H7 (cell line): ENCODE measurements at regions not wholly inside any gene's neighbourhood (a gene's known extent, or its start where the extent isn't known, plus 50 kb on each side); places are given as distances from the start of the nearest gene placed in this dataset.
"Not testable (repeated sequence)": the region's sequence is repeated elsewhere in the genome, so short reads cannot be mapped to it uniquely, and the experiment has no call there.

Experiments used
- DNase-seq: peaks from one replicate; pipeline ENCODE4 v3.0.0; 2012
- H3K27me3 ChIP-seq: 2 replicates; pipeline ENCODE4 v1.6.0; 2011; ENCODE audit warnings: mild to moderate bottlenecking, low read length; ENCODE audit not compliant: control insufficient read depth, insufficient read depth
- H3K36me3 ChIP-seq: replicated peaks from 2 replicates; pipeline ENCODE4 v1.5.1; 2011; ENCODE audit warnings: low read length; ENCODE audit not compliant: control insufficient read depth, insufficient read depth
- H3K4me3 ChIP-seq: 2 replicates; pipeline ENCODE4 v1.5.1; 2011; ENCODE audit warnings: low read depth, mild to moderate bottlenecking, control low read depth, low read length, moderate library complexity; ENCODE audit not compliant: insufficient read depth

DNA sequence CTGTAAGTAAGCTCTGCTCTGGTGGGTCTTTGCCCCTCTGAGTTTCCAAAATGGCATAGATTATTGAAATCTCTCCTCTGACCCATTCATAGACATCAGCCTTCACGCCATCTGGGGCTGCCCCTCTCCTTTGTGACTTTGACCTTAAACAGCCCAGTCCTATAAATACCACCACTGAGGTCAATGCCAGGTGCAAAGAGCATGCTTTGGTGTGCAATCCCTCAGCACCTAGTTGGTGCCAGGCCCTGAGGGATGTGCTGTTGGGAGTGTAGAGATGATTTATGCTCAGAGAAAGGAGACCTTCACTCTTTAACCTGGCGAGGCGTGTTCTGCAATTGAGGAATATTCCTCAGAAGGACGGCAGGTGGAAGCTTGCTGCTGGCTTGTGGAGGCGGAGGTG lies 121.7 kb upstream of the TSHZ3 start:
- H3K4me3 ChIP-seq: no peak overlapping the region
- DNase-seq: no peak
- no peaks in the 10 kb centered on the region for H3K36me3 ChIP-seq
- H3K27me3 ChIP-seq: no peaks in the 10 kb centered on the region

DNA sequence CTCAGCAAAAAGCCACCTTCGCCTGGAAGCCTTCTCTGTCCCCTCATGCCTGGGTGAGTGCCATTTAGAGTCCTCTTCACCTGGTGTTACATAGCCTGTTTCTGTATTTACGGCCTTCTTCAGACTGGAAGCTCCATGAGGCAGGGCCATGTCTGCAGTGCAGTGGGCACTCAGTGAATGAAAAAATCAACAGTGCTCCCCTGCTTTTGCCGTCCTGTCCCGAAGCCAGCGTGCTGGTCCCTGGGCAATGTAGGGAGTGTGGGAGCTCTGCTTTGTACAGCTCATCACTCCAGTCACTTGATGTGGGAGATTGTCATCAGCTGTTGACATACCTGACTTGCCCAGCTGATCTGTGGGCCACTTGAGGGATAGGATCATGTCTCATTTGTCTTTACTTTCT lies 129.0 kb upstream of the TSHZ3 start:
- no peaks in the 10 kb centered on the region for H3K36me3 ChIP-seq
- DNase-seq: no peak
- H3K27me3 ChIP-seq: no peaks in the 10 kb centered on the region
- H3K4me3 ChIP-seq: no peak overlapping the region

DNA sequence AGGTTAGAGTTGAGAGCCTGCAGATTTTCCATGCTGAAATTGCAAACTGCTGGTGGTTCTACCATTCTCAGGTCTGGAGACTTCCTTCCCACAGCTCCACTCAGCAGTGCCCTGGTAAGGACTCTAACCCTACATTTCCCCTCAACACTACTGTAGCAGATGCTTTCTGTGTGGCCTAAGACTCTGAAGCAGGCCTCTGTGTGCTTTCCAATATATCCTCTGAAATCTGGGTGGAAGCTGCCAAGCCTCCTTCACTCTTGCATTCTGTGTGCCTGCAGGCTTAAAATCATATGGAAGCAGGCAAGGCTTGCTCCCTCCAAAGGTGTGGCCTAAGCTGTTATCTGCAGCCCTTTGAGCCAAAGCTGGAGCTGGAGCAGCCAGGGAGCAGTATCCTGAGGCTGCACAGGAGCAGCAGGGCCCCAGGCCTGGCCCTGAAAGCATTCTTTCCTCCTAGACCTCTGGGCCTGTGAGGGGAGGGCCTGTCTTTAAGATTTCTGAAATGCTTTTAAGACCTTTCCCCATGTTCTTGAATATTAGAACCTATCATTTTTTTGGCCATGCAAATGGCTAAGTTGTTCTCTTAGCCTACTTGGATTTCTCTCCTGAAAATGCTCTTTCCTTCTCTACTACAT lies 134.1 kb upstream of the TSHZ3 start:
- no peaks in the 10 kb centered on the region for H3K27me3 ChIP-seq
- H3K4me3 ChIP-seq: no peak overlapping the region
- DNase-seq: no peak
- H3K36me3 ChIP-seq: no peaks in the 10 kb centered on the region

DNA sequence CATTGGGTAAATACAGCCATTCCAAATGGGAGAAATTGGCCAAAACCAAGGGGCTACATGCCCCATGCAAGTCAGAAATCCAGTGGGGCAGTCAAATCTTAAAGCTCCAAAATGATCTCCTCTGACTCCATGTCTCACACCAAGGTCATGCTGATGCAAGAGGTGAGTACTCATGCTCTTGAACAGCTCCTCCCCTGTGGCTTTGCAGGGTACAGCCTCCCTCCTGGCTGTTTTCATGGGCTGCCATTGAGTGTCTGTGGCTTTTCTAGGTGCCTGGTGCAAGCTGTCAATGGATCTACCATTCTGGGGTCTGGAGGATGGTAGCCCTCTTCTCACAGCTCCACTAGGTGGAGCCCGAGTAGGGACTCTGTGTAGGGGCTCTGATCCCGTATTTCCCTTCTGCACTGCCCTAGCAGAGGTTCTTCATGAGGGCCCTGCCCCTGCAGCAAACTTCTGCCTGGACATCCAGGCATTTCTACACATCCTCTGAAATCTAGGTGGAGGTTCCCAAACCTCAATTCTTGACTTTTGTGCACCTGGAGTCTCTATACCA lies 135.7 kb upstream of the TSHZ3 start:
- not testable (repeated sequence) for H3K36me3 ChIP-seq, DNase-seq, H3K27me3 ChIP-seq, H3K4me3 ChIP-seq

DNA sequence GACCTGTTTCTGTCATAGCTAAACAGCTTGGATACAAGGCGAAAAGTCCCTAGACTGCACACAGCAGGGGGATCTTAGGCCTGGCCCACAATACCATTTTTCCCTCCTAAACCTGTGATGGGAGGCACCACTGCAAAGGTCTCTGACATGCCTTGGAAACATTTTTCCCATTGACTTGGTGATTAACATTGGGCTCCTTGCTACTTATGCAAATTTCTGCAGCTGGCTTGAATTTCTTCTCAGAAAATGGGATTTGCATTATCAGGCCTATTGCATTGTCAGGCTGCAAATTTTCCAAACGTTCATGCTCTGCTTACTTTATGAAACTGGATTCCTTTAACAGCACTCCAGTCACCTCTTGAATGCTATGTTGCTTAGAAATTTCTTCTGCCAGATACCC lies 136.2 kb upstream of the TSHZ3 start:
- H3K36me3 ChIP-seq: no peaks in the 10 kb centered on the region
- no peak for DNase-seq
- no peaks in the 10 kb centered on the region for H3K27me3 ChIP-seq
- no peak overlapping the region for H3K4me3 ChIP-seq

DNA sequence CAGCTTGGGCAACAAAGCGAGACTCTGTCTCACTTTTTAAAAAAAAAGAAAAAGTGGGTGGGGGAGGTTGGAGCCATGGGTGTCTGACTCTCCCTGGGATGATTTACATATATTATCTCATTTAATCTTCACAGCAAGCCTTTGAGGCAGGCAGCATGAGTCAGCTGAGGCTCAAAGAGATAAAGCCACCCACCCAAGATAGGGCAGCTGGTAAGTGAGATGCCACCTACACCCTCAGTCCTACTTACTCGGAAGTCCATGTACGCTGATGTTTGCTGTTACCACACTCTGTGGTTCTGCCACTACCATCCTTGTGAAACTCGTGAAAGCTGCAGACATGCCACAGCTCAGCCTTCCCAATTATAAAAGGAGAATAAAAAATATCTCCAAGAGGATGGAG lies 142.0 kb upstream of the TSHZ3 start:
- Histone ChIP-seq H3K4me3 (no peak overlapping the region), H3K36me3 (no peaks in the 10 kb centered on the region), H3K27me3 (no peaks in the 10 kb centered on the region)
- no peak for DNase-seq

DNA sequence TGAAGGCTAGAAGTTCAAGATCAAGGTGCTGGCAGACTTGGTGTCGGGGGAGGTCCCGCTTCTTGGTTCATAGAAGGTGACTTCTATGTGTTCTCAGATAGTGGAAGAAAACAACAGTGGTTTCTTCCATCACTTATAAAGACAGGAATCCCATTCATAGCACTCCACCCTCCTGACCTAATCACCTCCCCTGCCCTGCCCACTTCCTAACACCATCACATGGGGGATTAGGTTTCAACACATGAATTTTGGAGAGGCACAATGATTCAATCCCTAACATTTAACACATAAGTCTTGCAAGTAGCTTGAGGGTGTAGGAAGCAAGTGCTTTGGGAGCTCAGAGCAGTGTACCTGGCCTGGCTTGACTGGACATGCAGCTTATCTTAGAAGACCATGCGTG lies 142.8 kb upstream of the TSHZ3 start:
- no peaks in the 10 kb centered on the region for H3K27me3 ChIP-seq
- H3K4me3 ChIP-seq: no peak overlapping the region
- no peaks in the 10 kb centered on the region for H3K36me3 ChIP-seq
- no peak for DNase-seq

DNA sequence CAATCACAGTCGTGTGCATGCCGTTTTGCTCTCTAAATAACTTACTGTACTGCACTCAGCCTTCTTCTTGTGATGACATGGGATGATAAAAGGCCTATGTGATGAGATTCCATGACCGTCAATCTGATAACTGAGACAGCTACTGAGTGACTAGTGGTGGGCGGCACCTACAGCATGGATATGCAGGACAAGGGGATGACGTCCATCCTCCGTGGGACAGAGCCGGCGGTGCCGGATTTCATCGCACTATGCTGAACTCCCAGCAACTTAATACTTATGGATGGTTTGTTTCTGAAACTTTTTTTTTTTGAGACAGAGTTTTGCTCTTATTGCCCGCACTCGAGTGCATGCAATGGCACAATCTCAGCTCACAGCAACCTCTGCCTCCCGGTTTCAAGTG lies 146.8 kb upstream of the TSHZ3 start:
- DNase-seq: no peak

DNA sequence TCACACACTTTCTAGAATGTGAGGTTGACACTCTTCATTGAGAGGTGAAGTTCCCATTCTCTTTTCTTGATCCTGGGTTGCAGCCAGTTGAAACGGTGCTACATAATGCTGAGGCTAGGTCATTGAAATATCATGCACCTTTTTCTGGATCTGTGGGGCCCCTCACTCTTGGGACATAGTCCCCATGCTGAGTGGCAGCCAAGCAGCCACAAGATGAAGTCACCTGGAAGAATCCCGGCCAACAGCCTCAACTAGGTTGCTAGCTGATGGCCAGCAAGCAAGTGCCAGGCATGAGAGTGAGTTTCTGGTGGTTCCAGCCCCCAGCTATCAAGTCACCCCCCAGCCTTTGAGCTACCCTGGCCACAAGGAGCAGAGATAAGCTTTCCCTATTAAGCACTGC lies 148.5 kb upstream of the TSHZ3 start:
- H3K4me3 ChIP-seq: no peak overlapping the region
- H3K27me3 ChIP-seq: no peaks in the 10 kb centered on the region
- H3K36me3 ChIP-seq: no peaks in the 10 kb centered on the region
- no peak for DNase-seq

More for the DNA sequence above, 146.8 kb upstream of the TSHZ3 start:
- Histone ChIP-seq H3K4me3 (no peak overlapping the region), H3K36me3 (no peaks in the 10 kb centered on the region), H3K27me3 (no peaks in the 10 kb centered on the region)

DNA sequence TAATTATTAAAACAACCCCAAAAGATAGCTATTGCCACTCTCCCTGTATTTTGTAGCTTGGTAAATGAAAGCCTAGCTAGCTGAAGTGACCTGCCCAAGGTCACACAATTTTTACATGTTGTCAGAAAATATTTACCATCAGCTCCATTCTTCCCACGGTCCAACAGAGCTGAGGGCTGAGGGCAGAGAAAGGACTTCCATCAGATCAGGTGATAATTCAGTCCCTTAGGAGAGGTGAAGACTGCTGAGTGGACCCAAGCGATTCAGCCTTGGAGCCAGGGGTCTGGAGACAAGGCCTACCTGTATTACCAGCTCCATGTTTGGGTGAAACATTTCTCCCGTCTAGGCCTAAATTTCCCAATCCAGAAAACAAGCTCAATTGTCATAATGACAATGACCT lies 149.5 kb upstream of the TSHZ3 start:
- Histone ChIP-seq H3K27me3 (no peaks in the 10 kb centered on the region), H3K36me3 (no peaks in the 10 kb centered on the region), H3K4me3 (no peak overlapping the region)
- DNase-seq: no peak

DNA sequence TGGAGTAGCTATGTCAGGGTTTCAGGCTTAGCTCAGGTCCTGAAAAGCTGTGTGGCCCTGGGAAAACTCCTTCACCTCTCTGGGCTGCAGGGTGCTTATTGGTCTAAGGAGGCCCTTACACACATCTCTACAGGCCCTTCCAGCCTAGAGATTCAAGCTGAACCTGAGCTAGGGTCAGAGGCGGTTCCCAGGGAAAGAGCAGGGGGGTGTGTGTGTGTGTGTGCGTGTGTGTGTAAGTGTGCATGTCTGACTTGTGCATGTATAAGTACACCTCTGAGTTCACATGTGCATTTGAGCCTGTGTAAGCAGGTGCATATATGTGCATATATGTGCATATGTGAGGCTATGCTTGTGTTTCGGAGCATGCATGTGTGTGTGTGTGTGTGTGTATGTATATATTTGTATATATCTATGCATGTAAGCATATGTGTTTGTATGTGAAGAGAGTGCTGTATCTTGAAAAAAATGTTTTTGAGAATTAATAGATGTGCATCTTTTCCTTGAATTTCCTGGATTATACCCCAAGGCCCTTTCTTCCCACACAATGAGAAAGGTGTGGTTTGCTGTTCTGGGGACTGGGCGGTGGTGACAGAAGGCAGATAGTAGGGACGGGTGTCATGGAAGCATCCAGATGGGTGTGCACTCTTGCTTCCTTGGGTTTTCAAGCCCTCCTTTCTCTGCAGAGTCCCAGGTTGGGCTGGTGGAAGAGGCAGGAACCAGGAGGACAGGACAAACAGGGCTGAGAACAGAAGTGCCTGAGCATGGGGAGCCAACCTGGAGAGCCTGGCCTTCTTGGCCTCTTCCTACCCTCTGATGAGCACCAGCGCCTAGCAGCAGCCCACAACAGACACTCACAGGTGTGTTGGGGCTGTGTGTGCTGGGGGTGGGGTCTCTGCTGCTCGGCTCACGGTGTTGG lies 150.3 kb upstream of the TSHZ3 start:
- no peak for DNase-seq
- no peaks in the 10 kb centered on the region for H3K27me3 ChIP-seq
- no peaks in the 10 kb centered on the region for H3K36me3 ChIP-seq
- H3K4me3 ChIP-seq: no peak overlapping the region

DNA sequence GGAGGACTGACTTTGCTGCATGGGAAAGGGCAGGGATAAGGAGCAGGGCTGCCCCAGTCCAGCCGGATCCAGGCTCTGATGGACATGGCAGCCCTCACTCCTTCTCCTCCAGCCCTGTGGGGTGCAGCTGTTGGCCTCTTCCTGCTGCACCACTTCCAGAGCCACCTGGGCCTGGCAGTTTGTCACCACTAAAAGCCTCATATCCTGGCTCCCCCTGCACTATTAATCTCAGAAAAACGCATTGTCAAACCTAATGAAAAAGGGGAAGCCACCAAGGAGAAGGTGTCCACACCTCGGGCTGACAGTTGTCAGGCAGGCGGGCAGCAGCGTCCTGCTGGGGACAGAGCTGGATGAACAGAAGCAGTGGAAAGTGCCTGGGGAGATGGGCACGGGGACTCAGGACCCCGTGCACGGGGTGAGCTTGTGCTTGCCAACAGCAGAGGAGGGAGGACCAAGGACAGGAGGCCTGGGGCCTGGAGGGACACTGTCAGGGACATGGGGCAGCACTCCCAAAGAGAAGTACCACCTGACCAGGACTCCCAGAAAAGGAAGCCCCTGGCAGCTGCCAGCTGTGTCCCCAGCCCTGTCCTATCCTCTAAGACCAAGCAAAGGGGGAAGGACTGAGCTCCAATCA lies 151.1 kb upstream of the TSHZ3 start:
- no peaks in the 10 kb centered on the region for H3K27me3 ChIP-seq
- DNase-seq: no peak
- no peak overlapping the region for H3K4me3 ChIP-seq
- no peaks in the 10 kb centered on the region for H3K36me3 ChIP-seq

DNA sequence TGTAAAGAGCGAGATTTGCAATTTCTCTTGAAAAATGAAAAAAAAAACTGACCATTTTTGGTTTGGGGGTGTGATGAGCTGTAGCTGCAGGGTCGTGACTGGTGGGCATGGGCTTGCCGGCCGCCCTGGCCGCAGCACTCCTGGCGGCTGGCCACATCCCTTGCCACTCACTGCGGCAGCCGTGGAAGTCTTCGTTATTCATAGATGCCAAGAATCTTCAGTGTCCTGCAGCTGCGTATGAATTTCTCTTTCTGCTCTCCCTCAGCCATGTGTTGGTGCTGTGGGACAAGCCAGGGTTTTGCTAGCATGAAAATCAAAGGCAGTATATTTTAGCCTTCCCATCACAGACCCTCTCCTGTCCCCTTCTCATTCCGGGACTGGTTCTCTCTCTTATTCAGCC lies 151.7 kb upstream of the TSHZ3 start:
- no peak for DNase-seq
- no peaks in the 10 kb centered on the region for H3K27me3 ChIP-seq
- H3K4me3 ChIP-seq: no peak overlapping the region
- H3K36me3 ChIP-seq: no peaks in the 10 kb centered on the region

DNA sequence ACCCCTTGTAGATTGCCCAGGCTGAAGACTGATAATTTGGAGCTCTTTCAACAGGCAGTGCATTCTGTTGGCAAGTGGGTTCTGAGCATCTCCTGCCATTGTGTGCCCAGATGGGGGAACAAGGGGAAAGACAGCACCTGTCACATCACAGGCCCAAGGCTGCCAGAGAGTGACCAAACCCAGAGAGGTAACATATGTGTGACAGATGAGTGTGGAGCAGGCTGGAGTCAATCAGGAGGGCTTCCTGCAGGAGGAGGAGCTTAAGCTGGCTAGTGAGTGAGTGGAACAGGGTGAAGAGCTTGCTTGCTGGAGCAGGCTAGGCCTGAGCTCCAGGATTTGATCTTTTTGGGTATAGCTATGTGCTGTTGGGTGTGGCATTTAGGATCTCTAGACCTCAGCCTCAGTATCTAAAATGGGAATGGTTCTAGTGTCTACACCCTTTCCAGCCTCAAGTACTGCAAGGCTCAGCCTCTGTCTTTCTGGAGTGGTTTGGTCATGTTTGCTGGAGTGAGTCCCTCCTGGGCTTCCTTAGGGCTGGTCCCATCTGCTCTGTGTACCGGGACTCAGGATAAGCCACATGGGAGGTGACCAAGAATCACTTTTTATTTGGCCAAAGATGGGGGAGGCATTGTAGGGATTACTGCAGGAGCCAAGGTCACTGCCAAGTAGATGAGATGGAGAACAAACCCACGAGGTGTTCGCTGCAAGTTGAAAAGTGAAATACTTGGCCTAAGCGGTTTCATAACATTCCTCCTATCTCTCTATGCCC lies 152.4 kb upstream of the TSHZ3 start:
- H3K36me3 ChIP-seq: no peaks in the 10 kb centered on the region
- no peak for DNase-seq
- no peak overlapping the region for H3K4me3 ChIP-seq
- H3K27me3 ChIP-seq: no peaks in the 10 kb centered on the region
